Esophagus muscularis mucosa (tissue), 4 donors: ENCODE measurements at regions not wholly inside any gene's neighbourhood (a gene's known extent, or its start where the extent isn't known, plus 50 kb on each side); places are given as distances from the start of the nearest gene placed in this dataset.

Source experiments
- DNase-seq: peaks from one replicate; pipeline ENCODE4 v3.0.0-alpha.2; 2017; ENCODE audit errors: extremely low spot score
- H3K27ac ChIP-seq, 4 donors: fragments of 200-600 bp; sonication (generic); replicated peaks in 1 of 4; 1 replicate in 3 of 4; 2 replicates in 1 of 4; pipeline ENCODE4 v1.5.1; 2016 to 2019; ENCODE audit warnings: mild to moderate bottlenecking in 1 of 4
- H3K27me3 ChIP-seq, 4 donors: fragments of 200-600 bp; sonication (generic); one replicate each; pipeline versions ENCODE4 v1.5.1 to v1.6.0; 2016 to 2019
- H3K36me3 ChIP-seq, 4 donors: fragments of 200-600 bp; sonication (generic); one replicate each; pipeline ENCODE4 v1.5.1; 2016 to 2019
- H3K4me1 ChIP-seq, 4 donors: fragments of 200-600 bp; sonication (generic); one replicate each; pipeline ENCODE4 v1.5.1; 2016 to 2019
- H3K4me3 ChIP-seq, 4 donors: fragments of 200-600 bp; sonication (generic); 1 replicate in 2 of 4; 2 replicates in 2 of 4; pipeline ENCODE4 v1.5.1; 2016 to 2019; ENCODE audit warnings: mild to moderate bottlenecking in 4 of 4, moderate library complexity in 1 of 4
- H3K9me3 ChIP-seq, 4 donors: fragments of 200-600 bp; sonication (generic); 1 replicate in 3 of 4; 2 replicates in 1 of 4; pipeline ENCODE4 v1.5.1; 2016 to 2019
- EP300 ChIP-seq: sonication (generic); formaldehyde crosslinking; IDR thresholded peaks from one replicate; pipeline ENCODE4 v1.6.1; 2017; ENCODE audit warnings: antibody characterized with exemption
- POLR2A ChIP-seq: fragments of 450-650 bp; IDR thresholded peaks from one replicate; pipeline ENCODE4 v1.6.1; 2017; ENCODE audit warnings: antibody characterized with exemption, moderate library complexity, mild to moderate bottlenecking, low read depth
- POLR2AphosphoS5 ChIP-seq, 2 donors: sonication (generic); formaldehyde crosslinking; IDR thresholded peaks; one replicate each; pipeline ENCODE4 v1.6.1; 2017; ENCODE audit warnings: antibody characterized with exemption in 2 of 2
- WGBS: methylation state at CpG from one replicate; pipeline ENCODE4 v1.1.5; 2018; 5-methylcytosine and 5-hydroxymethylcytosine counted together
- intact Hi-C: fragments of 100-400 bp; cut with DNase I; formaldehyde crosslinking; loops from one replicate; pipeline ENCODE4 v1.15.1; 2023
- TF ChIP-seq, protein P1 (sequence below), 3 experiments: fragments of 200-600 bp in 2 of 3; fragments of 450-650 bp in 1 of 3; sonication (generic) in 2 of 3; IDR thresholded peaks; one replicate each; pipeline ENCODE4 v1.5.1; 2017 to 2019; ENCODE audit warnings: antibody characterized with exemption in 3 of 3, mild to moderate bottlenecking in 2 of 3, moderate library complexity in 1 of 3

DNA sequence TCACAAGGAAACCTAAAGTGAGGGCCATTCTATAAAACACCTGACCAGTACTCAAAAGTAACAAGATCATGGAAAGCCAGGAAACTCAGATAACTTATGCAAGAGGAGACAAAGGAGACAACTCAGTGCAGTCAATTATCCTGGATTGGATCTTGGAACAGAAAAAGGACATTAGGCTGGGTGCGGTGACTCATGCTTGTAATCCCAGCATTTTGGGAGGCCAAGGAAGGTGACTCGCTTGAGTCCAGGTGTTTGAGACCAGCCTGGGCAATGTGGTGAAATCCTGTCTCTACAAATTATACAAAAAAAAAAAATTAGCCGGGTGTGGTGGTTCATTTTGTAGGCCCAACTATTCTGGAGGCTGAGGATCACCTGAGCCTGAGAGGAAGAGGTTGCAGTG, 424.5 kb upstream of the SPRED2 start:
- H3K4me1 ChIP-seq: no peaks in the 10 kb centered on the region
- 93% methylated on average over 3 of the region's 3 CpGs for WGBS

DNA sequence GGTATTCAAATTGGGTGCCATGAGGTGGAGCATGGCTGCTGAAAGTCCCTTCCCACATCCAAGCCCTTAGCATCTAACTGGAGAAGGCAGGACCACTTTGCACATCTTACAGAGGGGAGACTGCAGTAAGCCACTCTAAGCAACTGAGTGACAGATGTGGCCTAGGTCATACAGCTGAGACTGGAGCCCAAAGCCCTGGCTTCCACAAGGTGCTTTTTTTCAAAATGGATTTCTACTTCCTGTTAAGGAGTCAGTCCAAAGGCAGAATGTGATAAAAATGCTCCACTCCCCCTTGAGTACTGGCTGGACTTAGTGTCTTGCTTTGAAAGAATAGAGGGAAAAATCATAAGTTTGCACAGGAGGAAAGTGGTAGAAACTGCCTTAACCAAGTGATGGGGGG, 424.0 kb upstream of the SPRED2 start:
- Histone ChIP-seq H3K27me3 (no peaks in the 10 kb centered on the region), H3K4me3 (no peak overlapping the region), H3K36me3 (no peaks in the 10 kb centered on the region), H3K4me1 (no peaks in the 10 kb centered on the region), H3K27ac (no peak overlapping the region), H3K9me3 (no peaks in the 10 kb centered on the region)
- DNase-seq: no peak
- TF ChIP-seq POLR2A (no peak), EP300 (no peak), POLR2AphosphoS5 (IDR thresholded peaks at IDR 0.05) (no peak)
- TF ChIP-seq, protein P1, sequence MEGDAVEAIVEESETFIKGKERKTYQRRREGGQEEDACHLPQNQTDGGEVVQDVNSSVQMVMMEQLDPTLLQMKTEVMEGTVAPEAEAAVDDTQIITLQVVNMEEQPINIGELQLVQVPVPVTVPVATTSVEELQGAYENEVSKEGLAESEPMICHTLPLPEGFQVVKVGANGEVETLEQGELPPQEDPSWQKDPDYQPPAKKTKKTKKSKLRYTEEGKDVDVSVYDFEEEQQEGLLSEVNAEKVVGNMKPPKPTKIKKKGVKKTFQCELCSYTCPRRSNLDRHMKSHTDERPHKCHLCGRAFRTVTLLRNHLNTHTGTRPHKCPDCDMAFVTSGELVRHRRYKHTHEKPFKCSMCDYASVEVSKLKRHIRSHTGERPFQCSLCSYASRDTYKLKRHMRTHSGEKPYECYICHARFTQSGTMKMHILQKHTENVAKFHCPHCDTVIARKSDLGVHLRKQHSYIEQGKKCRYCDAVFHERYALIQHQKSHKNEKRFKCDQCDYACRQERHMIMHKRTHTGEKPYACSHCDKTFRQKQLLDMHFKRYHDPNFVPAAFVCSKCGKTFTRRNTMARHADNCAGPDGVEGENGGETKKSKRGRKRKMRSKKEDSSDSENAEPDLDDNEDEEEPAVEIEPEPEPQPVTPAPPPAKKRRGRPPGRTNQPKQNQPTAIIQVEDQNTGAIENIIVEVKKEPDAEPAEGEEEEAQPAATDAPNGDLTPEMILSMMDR (IDR thresholded peaks at IDR 0.05): no peak
- intact Hi-C loops: no loop called here

More for the DNA sequence above, 424.5 kb upstream of the SPRED2 start:
- intact Hi-C loops: no loop called here
- Histone ChIP-seq H3K4me3 (no peak overlapping the region), H3K9me3 (no peaks in the 10 kb centered on the region), H3K27me3 (no peaks in the 10 kb centered on the region), H3K36me3 (no peaks in the 10 kb centered on the region), H3K27ac (no peak overlapping the region)
- no peak for DNase-seq
- TF ChIP-seq POLR2AphosphoS5 (IDR thresholded peaks at IDR 0.05) (no peak), EP300 (no peak), POLR2A (no peak)
- TF ChIP-seq, protein P1 (IDR thresholded peaks at IDR 0.05): no peak

DNA sequence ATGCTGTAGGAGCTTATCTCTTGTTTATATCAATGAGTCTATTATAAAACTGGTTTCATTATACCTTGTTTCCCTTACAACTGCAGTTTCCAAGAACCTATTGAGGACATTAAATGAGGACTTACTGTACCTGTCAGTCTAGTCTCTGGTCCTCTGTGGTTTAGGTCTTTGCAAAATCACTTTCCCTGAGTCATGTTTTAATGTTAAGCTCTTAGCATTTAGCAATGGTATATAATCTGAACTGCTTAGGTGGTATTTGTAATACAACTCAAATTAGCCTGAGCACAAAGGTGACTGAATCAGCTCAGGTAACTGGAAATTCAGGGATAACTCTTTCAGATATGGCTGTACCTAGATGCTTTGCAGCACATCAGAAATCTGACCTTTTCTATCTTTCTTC, 418.3 kb upstream of the SPRED2 start:
- Histone ChIP-seq H3K27ac (no peak overlapping the region), H3K4me3 (no peak overlapping the region), H3K36me3 (no peaks in the 10 kb centered on the region), H3K27me3 (no peaks in the 10 kb centered on the region), H3K9me3 (no peaks in the 10 kb centered on the region), H3K4me1 (no peaks in the 10 kb centered on the region)
- intact Hi-C loops: no loop called here
- TF ChIP-seq, protein P1 (IDR thresholded peaks at IDR 0.05): no peak
- TF ChIP-seq POLR2A: no peak
- TF ChIP-seq EP300: no peak
- no peak for TF ChIP-seq POLR2AphosphoS5 (IDR thresholded peaks at IDR 0.05)
- DNase-seq: no peak

DNA sequence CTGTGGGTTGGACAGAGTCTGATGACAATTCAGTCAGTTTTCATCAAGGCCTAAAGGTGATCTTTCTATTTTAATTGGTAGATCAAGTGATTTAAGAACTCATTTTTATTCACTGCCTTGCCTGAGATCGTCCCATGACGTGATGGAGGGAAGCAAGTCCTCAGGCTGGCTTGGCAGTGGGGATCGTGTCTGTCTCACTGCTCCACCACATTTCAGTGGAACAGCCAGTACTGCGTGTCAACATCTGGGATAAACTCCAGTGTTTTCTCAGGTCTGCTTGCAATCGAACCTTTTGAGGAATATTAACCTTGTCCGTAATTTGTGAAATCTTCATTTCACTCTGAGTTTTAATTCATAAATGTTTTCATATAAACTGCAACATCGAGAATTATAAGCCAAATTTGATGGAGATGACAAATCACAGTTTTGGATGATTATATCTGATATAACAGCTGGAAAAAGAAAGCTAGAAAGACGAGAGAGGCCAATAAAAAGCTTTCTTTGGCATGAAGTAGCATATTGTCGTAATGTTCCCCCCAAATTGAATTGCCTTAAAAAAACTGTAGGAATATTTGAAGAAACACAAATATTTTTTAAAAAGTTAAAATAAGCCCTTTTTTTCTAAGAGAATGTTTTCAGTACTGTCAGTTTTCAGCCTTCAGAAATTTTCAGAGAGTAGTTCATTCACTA, 414.7 kb upstream of the SPRED2 start:
- H3K4me1 ChIP-seq: no peaks in the 10 kb centered on the region
- H3K27ac ChIP-seq: no peak overlapping the region
- no peaks in the 10 kb centered on the region for H3K27me3 ChIP-seq
- no peak overlapping the region for H3K4me3 ChIP-seq
- WGBS: 75% methylated on average over 9 of the region's 9 CpGs
- intact Hi-C loops: no loop called here
- TF ChIP-seq POLR2AphosphoS5 (IDR thresholded peaks at IDR 0.05) (no peak), EP300 (no peak), POLR2A (no peak)
- TF ChIP-seq, protein P1 (IDR thresholded peaks at IDR 0.05): no peak
- H3K36me3 ChIP-seq: no peaks in the 10 kb centered on the region
- no peak for DNase-seq
- H3K9me3 ChIP-seq: no peaks in the 10 kb centered on the region
